NCI-H1694 treated with DMSO at 0.1 percent for 48 hours (cell line): ENCODE measurements at regions not wholly inside any gene's neighbourhood (a gene's known extent, or its start where the extent isn't known, plus 50 kb on each side); places are given as distances from the start of the nearest gene placed in this dataset.
"Not testable (repeated sequence)": the region's sequence is repeated elsewhere in the genome, so short reads cannot be mapped to it uniquely, and the experiment has no call there.

Source experiments
- DNase-seq: peaks from one replicate; lab custom pipeline; 2025; lab: John Stamatoyannopoulos, UW

- DNase-seq: no peak
Observed at GRCh38 chr5:179409806-179410205, 64.5 kb upstream of the ADAMTS2 start.

- no peak for DNase-seq
Observed at GRCh38 chr5:179408611-179409010, 63.4 kb upstream of the ADAMTS2 start.

DNA sequence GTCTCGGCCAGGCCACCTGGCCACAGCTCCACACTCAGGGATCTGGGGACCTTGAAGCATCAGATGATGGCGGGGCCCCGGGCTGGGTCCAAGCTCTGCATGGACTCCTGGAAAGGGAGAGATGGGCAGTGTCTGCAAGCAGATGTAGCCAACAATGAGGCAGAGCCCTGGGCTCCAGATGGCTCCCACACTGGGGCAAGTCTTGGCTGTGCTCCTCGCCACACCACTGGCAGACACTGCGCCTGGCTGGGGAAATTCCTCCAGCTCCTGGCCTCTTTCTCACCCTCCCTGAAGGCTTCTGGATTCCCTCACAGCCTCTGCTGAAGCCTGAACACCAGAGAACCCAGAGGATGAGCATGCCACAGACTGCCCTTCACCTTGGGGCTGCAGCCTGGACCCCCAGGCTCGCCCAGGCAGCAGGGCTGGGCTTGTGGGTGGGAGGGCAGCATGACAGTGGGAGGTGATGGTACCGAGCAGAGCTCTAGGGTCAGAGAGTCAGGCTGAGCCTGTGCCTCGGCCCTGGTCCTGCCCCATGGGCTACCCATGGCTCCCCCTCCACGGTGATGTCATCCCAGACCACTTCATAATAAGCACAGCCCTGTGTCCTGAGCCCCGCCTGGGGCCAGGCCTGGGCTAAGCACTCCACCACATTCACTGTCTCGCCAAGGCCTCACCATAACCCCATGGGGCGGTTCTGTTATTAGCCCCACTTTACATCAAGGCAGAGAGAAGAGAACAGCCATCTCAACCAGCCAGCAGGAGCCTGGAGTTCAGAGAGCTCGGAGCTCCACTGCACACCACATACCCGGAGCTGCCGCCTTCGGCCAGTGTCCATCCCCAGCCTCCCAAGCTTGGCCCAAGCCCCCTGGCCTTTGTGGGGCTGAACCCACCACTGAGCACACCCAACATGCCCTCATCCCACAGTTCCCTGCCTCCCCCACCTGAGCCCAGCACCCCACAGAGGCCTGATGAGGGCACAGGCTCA is 62.2 kb upstream of the ADAMTS2 start:
- DNase-seq: no peak

DNA sequence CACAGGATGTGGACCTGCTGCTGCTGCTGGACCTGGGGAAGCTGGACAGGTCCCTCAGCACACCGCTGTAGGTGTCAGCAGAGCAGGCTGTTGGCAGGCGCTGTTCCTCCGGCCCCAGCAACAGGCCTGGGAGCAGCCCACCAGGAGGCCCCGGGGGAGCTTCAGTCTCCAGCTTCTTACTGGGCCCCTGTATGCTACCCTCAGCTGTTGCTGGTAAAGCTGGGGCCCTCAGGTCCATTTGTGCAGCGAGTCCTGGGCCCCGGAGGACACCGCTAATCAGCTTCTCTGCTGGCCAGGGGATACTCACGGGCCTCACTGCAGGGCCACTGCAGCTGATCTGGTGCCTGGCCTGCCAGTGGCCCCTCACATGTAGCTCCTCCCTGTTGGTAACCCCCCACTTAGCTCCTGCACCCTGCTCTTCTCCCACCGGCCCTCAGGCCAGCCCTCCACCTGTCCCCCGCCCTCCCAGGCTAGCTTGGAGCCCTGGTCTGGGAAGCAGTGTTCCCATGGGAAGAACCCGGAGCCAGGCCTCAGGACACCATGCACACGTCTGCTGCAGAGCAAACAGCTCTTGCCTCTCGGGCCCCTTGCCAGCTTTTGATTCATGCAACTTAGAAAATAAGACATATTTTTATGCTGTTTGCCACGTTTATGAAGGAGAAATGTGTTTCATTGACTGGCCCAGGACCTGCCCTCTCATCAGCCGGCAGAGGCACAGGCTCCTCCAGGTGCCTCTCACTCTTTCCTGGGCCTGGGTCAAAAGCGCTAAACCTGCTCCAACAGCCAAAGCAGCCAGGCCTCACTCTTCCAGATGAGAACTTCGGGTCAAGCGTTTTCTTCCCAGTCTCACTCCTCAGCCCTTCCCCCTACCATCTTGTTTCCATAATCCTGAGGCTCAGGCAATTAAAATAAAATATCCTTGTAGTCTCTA is 61.0 kb upstream of the ADAMTS2 start:
- no peak for DNase-seq

DNA sequence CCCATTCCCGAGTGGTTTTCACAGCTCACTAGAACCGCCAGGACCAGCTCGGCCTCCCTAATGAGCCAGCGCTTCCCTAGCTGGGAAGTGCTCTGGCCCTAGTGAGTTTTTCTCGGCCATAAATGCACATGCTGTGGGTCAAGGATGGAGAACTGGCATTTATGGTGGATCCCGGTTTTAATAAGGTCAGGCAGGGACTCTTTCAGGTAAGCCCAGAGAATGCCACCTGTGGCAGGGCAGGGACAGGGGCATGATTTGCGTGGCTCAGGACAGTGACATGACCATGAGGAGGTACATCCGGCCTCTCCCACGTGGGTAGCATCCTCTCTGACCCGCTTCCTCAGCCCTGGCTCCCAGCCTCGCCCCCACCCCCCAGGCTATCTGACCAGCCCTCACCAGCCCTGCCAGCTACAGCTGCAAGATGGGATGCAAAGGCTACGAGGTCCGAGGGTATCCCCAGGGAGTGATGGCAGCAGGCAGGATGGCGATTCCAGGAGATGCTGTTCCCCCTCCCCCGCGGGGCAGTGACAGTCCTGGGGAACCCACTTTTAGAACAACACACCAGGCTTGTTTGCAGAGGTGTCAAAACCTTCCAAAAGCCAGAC is 60.3 kb upstream of the ADAMTS2 start:
- no peak for DNase-seq

GRCh38 chr5:179405054-179405416 is 59.8 kb upstream of the ADAMTS2 start:
- DNase-seq: no peak

DNA sequence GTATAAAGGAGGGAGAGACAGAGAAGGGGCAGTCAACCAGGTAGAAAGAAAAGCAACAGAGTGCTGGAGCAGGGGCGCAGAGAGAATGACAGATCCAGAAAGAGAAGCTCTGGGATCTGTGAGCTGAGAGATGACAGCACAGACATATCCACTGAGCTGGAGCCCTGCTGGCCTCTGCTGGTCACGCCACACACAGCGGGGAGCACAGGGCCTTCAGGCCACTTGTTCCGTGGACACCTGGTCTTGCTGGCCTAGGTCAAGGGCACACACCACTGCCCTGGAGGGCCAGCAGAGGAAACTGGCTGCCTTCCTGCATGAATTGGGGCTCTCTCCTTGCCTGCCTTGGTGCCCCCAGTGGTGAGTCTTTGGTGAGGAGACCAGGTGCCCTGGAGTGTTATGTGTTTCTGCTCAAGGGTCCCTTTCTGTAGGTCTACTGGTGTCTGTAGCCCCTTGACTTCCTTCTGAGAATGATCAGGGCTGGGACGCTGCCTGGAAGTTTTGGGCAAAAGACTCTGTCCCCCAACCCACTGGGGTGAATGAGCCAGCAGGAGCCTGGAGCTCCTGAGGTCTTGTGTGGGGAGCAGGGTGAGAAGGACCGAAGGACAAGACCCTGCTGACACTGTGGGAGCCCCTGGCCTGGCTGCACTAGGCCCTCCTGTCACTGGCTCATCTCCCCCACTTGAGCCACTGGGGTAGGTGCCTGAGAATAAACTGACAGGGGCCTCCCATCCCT is 59.2 kb upstream of the ADAMTS2 start:
- DNase-seq: no peak

DNA sequence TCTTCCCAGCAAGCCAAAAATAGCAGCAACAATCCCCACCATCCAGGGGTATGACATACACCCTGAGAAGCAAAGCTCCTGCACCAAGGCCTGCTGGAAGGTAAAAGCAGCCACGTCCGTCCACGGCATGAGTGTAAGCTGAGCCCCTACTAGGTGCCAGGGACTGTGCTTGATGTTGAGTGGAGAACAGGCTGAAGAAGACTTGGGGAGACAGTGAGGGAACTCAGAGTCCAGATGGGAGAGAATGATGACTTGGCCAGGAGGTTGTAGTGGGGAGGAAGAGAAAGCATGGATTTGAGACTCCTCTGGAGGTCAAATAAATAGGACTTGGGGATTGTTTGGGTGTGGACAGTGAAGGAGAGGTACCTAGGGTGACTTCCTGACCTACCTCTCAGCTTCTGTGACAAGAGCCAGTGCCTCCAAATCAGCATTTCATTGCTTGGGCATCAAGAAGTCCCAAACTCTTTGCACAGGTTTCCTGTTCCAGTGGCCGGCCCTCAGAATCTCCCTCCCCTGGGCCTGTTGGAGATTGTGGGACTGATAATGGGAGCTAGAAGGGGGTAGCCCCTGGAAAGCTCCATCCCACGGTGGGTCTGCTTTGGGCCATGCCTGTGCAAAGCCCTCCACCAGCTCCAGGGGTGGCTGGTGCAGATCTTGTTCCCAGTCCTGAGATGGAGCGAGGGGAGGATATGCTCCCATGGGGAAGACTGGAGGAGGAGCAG is 58.3 kb upstream of the ADAMTS2 start:
- DNase-seq: no peak

DNA sequence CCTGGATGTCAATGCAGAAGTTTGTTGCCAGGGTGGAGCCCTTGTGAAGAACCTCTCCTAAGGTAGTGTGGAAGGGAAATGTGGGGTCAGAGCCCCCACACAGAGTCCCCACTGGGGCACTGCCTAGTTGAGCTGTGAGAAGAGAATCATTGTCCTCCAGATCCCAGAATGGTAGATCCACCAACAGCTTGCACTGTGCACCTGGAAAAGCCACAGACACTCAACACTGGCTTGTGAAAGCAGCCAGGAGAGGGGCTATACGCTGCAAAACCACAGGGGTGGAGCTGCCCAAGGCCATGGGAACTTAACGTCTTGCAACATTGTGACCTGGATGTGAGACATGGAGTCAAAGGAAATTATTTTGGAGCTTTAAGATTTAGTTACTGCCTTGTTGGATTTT is 55.2 kb upstream of the ADAMTS2 start:
- DNase-seq: not testable (repeated sequence)

DNA sequence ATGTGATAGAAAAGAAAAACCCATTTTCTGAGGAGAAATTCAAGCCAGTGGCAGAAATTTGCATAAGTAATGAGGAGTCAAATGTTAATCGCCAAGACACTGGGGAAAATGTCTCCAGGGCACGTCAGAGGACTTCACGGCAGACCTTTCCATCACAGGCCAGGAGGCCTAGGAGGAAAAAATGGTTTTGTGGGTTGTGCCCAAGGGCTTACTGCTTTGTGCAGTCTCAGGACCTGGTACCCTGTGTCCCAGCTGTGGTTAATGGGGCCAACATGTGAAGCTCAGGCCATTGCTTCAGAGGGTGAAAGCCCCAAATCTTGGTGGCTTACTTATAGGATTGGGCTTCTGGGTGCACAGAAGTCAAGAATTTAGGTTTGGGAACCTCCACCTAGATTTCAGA is 54.8 kb upstream of the ADAMTS2 start:
- no peak for DNase-seq

- not testable (repeated sequence) for DNase-seq
Observed at GRCh38 chr5:179399327-179399726, 54.1 kb upstream of the ADAMTS2 start.

DNA sequence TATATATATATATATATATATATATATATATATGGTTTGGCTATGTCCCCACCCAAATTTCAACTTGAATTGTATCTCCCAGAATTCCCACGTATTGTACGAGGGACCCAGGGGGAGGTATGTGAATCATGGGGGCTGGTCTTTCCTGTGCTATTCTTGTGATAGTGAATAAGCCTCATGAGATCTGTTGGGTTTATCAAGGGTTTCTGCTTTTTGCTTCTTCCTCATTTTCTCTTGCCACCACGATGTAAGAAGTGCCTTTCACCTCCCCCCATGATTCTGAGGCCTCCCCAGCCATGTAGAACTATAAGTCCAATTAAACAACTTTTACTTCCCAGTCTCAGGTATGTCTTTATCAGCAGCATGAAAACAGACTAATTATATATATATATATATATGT is 52.3 kb upstream of the ADAMTS2 start:
- no peak for DNase-seq
